ENCODE measurements at regions not wholly inside any gene's neighbourhood (a gene's known extent, or its start where the extent isn't known, plus 50 kb on each side); places are given as distances from the start of the nearest gene placed in this dataset.
A peak's percentile ranks its signal among the peaks of the same experiment; 100 is the strongest.
"Not testable (repeated sequence)": the region's sequence is repeated elsewhere in the genome, so short reads cannot be mapped to it uniquely, and the experiment has no call there.

DNA sequence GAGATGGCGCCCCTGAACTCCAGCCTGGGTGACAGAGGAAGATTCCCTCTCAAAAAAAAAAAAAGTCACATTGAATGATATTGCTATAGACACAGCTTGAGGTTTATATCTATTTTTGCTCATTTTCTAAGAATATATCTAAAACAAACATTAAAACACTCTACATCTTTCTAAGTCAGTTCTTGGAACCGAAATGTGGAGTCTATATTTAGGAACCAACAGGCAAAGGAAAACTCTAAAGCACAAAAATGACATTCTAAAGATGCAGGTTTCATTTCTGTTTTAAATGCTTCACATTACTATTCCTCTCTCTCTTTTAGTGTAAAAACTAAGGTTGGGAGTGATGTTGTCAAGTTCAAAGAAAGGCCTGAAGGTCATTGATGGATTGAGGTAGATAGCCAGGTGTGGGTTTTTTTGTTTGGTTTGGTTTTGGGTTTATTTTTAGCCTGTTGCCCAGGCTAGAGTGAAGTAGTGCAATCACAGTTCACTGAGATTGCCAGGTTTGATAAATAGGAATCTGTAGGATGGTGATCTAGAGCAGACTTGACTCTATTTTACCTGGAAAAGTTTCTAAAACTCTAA, 194.0 kb upstream of the RBBP8 start:
- Mint-ChIP-seq H3K4me1 (ENCODE audit: low read depth) (peaks cover 13% of the 10 kb centered on the region), H3K27ac (peak overlapping the region; percentile 45), H3K4me3 (peak overlapping the region; percentile 1), H3K9me3 (peaks cover 14% of the 10 kb centered on the region), H3K36me3 (ENCODE audit: low read depth) (no peaks in the 10 kb centered on the region), H3K27me3 (ENCODE audit: low read depth) (no peaks in the 10 kb centered on the region)
- DNase-seq (ENCODE audit: low spot score) = peak; percentile 11

DNA sequence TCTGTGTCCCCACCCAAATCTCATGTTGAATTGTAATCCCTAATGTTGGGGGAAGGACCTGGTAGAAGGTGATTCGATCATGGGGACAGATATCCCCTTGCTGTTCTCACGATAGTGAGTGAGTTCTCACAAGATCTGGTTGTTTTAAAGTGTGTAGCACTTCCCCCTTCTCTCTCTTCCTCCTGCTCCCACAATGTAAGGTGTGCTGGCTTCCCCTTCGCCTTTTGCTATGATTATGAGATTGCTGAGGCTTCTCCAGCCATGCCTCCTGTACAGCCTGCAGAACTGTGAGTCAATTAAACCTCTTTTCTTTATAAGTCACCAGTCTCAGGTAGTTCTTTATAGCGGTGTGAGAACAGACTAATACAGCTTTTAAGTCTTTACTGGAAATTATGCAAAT, 193.3 kb upstream of the RBBP8 start:
- H3K36me3 Mint-ChIP-seq (ENCODE audit: low read depth) = no peaks in the 10 kb centered on the region
- H3K9me3 Mint-ChIP-seq = peaks cover 16% of the 10 kb centered on the region
- no peak overlapping the region for H3K27ac Mint-ChIP-seq
- no peak for DNase-seq (ENCODE audit: low spot score)
- no peaks in the 10 kb centered on the region for H3K27me3 Mint-ChIP-seq (ENCODE audit: low read depth)
- no peak overlapping the region for H3K4me3 Mint-ChIP-seq
- peaks cover 13% of the 10 kb centered on the region for H3K4me1 Mint-ChIP-seq (ENCODE audit: low read depth)

DNA sequence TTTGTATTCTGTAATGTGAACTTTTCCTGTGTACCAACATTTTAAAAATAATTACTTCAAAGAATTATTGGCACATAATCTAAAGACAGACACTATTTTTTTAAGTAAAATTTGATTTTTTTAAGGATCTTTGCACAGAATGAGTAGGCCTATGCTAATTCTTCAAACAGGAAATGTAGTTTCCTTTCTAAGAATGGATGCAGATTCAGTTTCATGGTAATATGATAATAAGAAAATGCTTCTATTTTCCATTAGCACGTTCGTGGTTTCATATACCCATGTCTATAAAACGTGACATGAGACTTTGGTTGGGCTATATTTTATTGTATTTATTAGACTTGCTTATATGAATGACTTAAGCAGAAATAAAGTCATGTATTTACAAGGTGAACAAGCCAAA, 191.8 kb upstream of the RBBP8 start:
- no peak for DNase-seq (ENCODE audit: low spot score)
- Mint-ChIP-seq H3K9me3 (peaks cover 20% of the 10 kb centered on the region), H3K27ac (no peak overlapping the region), H3K27me3 (ENCODE audit: low read depth) (peaks cover 3% of the 10 kb centered on the region), H3K36me3 (ENCODE audit: low read depth) (no peaks in the 10 kb centered on the region), H3K4me3 (no peak overlapping the region), H3K4me1 (ENCODE audit: low read depth) (peaks cover 13% of the 10 kb centered on the region)

DNA sequence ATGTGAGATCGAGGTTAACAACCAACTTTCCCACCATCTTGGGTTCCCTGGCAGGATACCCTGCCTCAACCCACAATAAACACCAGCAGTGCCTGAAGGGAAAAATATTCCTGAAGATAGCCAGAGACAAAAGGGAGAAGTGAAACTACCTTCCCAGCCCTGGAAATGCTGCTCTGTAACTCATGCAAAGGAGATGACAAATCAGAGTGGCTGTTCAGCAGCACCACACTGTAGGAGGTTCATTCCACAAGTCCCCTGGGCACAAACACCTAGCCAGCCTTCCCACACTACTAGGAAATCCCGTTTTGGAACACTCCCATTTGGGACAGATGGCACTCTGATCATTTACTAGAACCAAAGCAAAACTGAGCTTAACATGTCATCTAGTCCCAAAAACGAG, 190.7 kb upstream of the RBBP8 start:
- peaks cover 20% of the 10 kb centered on the region for H3K9me3 Mint-ChIP-seq
- H3K27me3 Mint-ChIP-seq (ENCODE audit: low read depth) = peaks cover 6% of the 10 kb centered on the region
- H3K4me1 Mint-ChIP-seq (ENCODE audit: low read depth) = peaks cover 13% of the 10 kb centered on the region
- H3K27ac Mint-ChIP-seq = no peak overlapping the region
- DNase-seq (ENCODE audit: low spot score) = no peak
- no peak overlapping the region for H3K4me3 Mint-ChIP-seq
- H3K36me3 Mint-ChIP-seq (ENCODE audit: low read depth) = no peaks in the 10 kb centered on the region

DNA sequence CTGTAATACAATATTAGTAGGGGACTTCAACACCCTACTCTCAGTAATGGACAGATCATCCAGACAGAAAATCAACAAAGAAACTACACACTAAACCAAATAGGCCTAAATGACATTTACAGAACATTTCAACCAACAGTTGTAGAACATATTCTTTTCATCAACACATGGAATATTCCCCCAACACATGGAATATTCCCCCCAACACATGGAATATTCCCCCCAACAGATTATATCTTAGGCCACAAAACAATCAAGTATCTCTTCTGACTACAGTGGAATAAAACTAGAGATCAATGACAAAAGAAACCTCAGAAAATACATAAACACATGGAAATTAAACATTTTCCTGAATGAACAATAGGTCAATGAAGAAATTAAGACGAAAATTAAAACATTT, 187.2 kb upstream of the RBBP8 start:
- Mint-ChIP-seq H3K4me1 (ENCODE audit: low read depth) (peaks cover 4% of the 10 kb centered on the region), H3K9me3 (peaks cover 15% of the 10 kb centered on the region), H3K27me3 (ENCODE audit: low read depth) (peaks cover 6% of the 10 kb centered on the region), H3K27ac (no peak overlapping the region), H3K36me3 (ENCODE audit: low read depth) (no peaks in the 10 kb centered on the region), H3K4me3 (no peak overlapping the region)
- no peak for DNase-seq (ENCODE audit: low spot score)

DNA sequence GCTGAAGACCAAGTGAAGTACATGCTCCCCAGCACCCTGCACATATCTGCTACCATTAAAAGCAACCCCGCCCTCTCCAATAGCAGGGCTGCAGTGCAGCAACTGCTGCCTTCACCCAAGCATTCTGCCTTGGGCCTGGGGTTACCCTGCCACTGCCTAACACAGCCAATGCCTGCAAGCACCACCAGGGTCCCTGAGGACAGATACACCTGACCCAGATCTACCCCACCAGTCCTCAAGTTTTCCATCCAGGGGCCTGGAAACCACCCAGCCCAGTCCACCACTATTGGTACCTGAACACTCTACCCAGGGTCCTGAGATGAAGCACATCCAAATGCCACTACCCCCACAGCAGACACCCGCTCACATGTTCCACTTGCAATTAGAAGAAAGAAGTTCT, 181.1 kb upstream of the RBBP8 start:
- DNase-seq (ENCODE audit: low spot score) = no peak
- H3K4me1 Mint-ChIP-seq (ENCODE audit: low read depth) = no peaks in the 10 kb centered on the region
- H3K9me3 Mint-ChIP-seq = no peaks in the 10 kb centered on the region
- H3K27ac Mint-ChIP-seq = no peak overlapping the region
- peaks cover under 1% of the 10 kb centered on the region for H3K27me3 Mint-ChIP-seq (ENCODE audit: low read depth)
- no peaks in the 10 kb centered on the region for H3K36me3 Mint-ChIP-seq (ENCODE audit: low read depth)
- no peak overlapping the region for H3K4me3 Mint-ChIP-seq

DNA sequence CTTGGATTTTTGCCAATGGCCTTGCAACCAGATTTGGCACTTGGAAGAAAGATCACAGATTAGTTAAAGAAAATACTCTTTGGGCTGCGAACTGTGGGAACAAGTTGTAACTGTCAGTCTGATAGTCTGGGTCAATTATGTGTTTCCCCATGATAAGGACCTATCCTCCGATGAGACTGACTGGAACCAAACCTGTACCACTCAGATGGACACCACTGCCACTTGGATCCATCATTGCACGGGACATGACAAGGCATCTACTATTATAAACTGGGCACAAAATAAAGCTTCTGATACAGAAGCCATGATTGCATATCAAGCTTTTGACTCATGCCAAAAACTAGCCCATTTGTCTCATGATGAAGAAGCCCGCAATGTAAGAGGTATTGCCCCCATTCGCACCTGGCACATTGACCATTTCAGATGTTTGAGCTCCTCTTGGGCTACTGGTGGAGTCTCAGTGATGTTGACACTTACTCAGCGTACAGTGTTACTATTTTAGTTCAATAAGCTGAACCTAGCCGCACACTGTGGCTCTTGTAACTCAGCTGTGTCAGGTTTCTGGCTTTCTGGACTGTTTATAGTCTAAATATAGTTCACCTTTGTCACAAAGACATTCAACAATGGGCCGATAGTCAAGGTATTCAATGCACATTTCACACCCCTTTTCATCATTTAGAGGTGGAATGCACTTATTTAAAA, 179.8 kb upstream of the RBBP8 start:
- no peak overlapping the region for H3K27ac Mint-ChIP-seq
- H3K27me3 Mint-ChIP-seq (ENCODE audit: low read depth) = peaks cover 2% of the 10 kb centered on the region
- no peaks in the 10 kb centered on the region for H3K9me3 Mint-ChIP-seq
- H3K4me3 Mint-ChIP-seq = no peak overlapping the region
- H3K36me3 Mint-ChIP-seq (ENCODE audit: low read depth) = no peaks in the 10 kb centered on the region
- H3K4me1 Mint-ChIP-seq (ENCODE audit: low read depth) = no peaks in the 10 kb centered on the region
- no peak for DNase-seq (ENCODE audit: low spot score)

DNA sequence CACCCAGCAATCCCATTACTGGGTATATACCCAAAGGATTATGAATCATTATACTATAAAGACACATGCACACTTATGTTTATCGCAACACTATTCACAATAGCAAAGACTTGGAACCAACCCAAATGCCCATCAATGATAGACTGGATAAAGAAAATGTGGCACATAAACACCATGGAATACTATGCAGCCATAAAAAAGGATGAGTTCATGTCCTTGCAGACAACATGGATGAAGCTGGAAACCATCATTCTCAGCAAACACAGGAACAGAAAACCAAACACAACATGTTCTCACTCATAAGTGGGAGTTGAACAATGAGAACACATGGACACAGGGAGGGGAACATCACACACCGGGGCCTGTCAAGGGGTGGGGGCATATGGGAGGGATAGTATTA, 169.1 kb upstream of the RBBP8 start:
- DNase-seq (ENCODE audit: low spot score); H3K27ac Mint-ChIP-seq; H3K9me3 Mint-ChIP-seq; H3K36me3 Mint-ChIP-seq (ENCODE audit: low read depth); H3K27me3 Mint-ChIP-seq (ENCODE audit: low read depth); H3K4me3 Mint-ChIP-seq; H3K4me1 Mint-ChIP-seq (ENCODE audit: low read depth): not testable (repeated sequence)

DNA sequence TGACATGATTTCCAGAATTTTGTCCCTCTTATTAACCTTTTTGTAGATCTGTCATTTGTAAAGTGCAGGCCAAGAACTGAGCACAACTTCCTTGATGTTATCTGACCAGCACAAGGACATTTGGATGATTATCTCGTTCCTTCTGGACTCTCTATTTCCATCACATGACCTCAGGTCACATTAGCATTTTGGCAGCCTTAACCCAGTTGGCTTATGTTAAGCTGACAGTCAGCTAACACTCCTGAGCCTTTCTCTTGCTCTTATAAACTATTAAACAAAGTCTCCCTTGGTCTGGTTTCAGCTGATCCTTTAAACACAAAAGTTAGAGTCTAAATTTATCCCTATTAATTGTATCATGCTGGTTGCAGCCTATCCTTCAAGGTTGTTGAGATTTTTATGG, 167.2 kb upstream of the RBBP8 start:
- H3K4me3 Mint-ChIP-seq = no peak overlapping the region
- DNase-seq (ENCODE audit: low spot score) = no peak
- H3K9me3 Mint-ChIP-seq = no peaks in the 10 kb centered on the region
- no peaks in the 10 kb centered on the region for H3K4me1 Mint-ChIP-seq (ENCODE audit: low read depth)
- peaks cover 6% of the 10 kb centered on the region for H3K27me3 Mint-ChIP-seq (ENCODE audit: low read depth)
- no peak overlapping the region for H3K27ac Mint-ChIP-seq
- H3K36me3 Mint-ChIP-seq (ENCODE audit: low read depth) = no peaks in the 10 kb centered on the region

DNA sequence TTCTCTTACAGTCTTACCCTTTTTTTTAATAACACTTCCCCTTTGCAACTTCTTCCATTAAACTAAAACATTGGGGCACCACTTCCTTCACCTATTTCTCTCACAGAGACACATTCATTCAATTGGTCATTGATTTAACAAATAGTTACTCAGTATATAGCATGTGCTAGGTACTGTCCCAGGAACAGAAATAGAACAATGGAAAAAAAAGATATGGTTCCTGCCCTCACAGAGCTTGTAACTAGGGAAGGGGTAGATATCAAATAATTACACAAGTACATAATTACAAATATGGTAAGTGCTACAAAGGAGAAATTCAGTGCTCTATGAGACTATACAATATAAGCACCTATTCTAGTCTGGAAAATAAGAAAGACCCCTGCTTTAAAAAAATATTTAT, 165.5 kb upstream of the RBBP8 start:
- peaks cover 5% of the 10 kb centered on the region for H3K27me3 Mint-ChIP-seq (ENCODE audit: low read depth)
- no peaks in the 10 kb centered on the region for H3K4me1 Mint-ChIP-seq (ENCODE audit: low read depth)
- no peaks in the 10 kb centered on the region for H3K36me3 Mint-ChIP-seq (ENCODE audit: low read depth)
- no peak for DNase-seq (ENCODE audit: low spot score)
- no peak overlapping the region for H3K27ac Mint-ChIP-seq
- H3K9me3 Mint-ChIP-seq = no peaks in the 10 kb centered on the region
- no peak overlapping the region for H3K4me3 Mint-ChIP-seq

DNA sequence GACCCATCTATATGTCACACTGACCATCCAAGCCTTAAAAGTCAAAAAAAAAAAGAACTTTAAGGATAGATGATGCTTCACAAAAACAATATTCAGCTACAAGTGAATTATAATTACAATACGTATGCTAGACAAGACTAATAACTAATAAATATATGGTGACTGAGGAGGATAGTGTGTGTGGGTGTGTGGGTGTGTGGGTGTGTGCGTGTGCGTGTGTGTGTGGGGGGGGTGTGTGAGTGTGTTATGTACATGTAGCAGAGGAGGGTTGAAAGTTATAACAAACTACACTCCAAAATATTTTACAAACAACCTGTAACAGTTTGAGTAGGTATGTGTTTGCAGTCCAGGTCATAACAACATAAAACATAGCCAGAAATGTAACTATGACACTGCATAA, 159.2 kb upstream of the RBBP8 start:
- no peaks in the 10 kb centered on the region for H3K9me3 Mint-ChIP-seq
- no peak for DNase-seq (ENCODE audit: low spot score)
- H3K27ac Mint-ChIP-seq = no peak overlapping the region

DNA sequence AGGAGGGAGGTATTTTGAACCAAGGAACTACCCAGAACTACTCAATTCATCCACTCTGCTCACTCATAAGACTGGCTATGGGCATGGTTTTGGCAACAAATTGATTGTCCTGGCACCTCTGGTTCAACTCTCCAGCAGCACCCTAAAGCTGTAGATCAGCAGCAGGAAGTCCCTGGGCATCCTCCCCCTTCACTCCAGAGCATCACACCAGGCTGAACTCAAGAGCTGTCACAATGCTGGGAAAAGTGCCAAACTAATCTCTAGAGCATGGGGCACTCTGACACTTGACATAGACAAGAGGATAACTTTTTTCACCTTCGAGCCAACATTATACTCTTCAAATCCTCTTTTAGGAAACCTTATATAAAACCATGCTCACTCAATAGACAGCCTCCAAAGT, 154.1 kb upstream of the RBBP8 start:
- H3K36me3 Mint-ChIP-seq (ENCODE audit: low read depth) = no peaks in the 10 kb centered on the region

More for the DNA sequence above, 159.2 kb upstream of the RBBP8 start:
- H3K27me3 Mint-ChIP-seq (ENCODE audit: low read depth) = peaks cover 10% of the 10 kb centered on the region
- H3K4me3 Mint-ChIP-seq = no peak overlapping the region
- no peaks in the 10 kb centered on the region for H3K36me3 Mint-ChIP-seq (ENCODE audit: low read depth)
- H3K4me1 Mint-ChIP-seq (ENCODE audit: low read depth) = no peaks in the 10 kb centered on the region

DNA sequence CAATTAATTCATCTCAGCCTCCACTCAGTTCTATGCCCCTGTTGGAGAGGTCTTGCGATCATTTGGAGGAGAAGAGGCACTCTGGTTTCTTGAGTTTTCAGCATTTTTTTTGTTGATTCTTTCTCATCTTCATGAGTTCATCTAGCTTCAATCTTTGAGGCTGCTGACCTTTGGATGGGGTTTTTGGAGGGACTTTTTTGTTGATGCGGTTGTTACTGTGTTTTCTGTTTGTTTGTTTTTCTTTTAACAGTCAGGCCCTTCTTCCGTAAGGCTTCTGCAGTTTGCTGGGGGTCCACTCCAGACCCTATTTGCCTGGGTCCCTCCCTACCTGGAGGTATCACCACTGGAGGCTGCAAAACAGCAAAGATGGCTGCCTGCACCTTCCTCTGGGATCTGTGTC, 149.9 kb upstream of the RBBP8 start:
- no peak overlapping the region for H3K27ac Mint-ChIP-seq
- DNase-seq (ENCODE audit: low spot score) = no peak
- H3K27me3 Mint-ChIP-seq (ENCODE audit: low read depth) = peaks cover 29% of the 10 kb centered on the region
- H3K4me3 Mint-ChIP-seq = no peak overlapping the region
- no peaks in the 10 kb centered on the region for H3K9me3 Mint-ChIP-seq
- H3K4me1 Mint-ChIP-seq (ENCODE audit: low read depth) = no peaks in the 10 kb centered on the region
- H3K36me3 Mint-ChIP-seq (ENCODE audit: low read depth) = no peaks in the 10 kb centered on the region

More for the DNA sequence above, 154.1 kb upstream of the RBBP8 start:
- DNase-seq (ENCODE audit: low spot score) = no peak
- Mint-ChIP-seq H3K4me3 (no peak overlapping the region), H3K27ac (no peak overlapping the region), H3K9me3 (no peaks in the 10 kb centered on the region), H3K4me1 (ENCODE audit: low read depth) (no peaks in the 10 kb centered on the region), H3K27me3 (ENCODE audit: low read depth) (peaks cover 30% of the 10 kb centered on the region)

DNA sequence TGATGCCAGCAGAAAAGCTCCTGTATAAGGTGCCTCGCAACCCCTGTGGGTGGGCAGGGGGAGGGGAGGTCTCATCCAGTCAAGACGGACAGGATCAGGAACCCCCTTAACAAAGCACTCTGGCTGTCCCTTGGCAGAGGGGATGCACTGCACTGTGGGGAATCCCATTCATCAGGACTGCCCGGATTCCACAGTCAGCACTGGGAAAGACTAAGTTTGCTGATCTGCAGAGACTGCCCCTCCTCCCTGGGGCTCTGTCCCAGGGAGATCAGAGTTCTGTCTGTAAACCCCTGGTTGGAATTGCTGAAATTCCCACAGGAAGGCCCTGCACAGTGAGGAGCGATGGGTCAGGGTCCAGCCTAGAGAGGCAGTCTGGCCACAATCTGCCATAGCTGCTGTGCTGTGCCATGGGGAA, 149.5 kb upstream of the RBBP8 start:
- Mint-ChIP-seq H3K27ac (no peak overlapping the region), H3K4me3 (no peak overlapping the region), H3K27me3 (ENCODE audit: low read depth) (peaks cover 33% of the 10 kb centered on the region), H3K9me3 (no peaks in the 10 kb centered on the region), H3K36me3 (ENCODE audit: low read depth) (no peaks in the 10 kb centered on the region), H3K4me1 (ENCODE audit: low read depth) (no peaks in the 10 kb centered on the region)
- no peak for DNase-seq (ENCODE audit: low spot score)

DNA sequence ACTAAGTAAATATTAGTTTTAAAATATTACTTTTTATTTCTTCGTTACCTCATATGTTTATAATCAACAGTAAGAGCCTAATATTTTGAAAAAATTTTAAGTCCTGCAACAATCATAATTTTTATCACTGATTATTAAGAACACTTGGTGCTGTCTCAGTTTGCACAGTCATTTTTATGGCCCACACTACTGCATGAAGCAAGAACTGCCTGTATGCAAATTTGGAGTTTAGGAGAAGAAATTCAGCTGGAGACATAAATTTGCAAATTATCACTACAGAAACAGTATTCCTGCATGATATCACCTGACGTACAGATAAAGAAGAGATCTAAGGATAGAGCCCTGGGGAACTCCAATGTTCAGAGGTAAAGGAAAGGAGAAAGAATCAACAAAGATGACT, 144.1 kb upstream of the RBBP8 start:
- no peaks in the 10 kb centered on the region for H3K9me3 Mint-ChIP-seq
- H3K27me3 Mint-ChIP-seq (ENCODE audit: low read depth) = peaks cover 29% of the 10 kb centered on the region
- H3K4me1 Mint-ChIP-seq (ENCODE audit: low read depth) = no peaks in the 10 kb centered on the region
- DNase-seq (ENCODE audit: low spot score) = no peak
- no peak overlapping the region for H3K4me3 Mint-ChIP-seq
- no peaks in the 10 kb centered on the region for H3K36me3 Mint-ChIP-seq (ENCODE audit: low read depth)
- no peak overlapping the region for H3K27ac Mint-ChIP-seq
